Activated T-cell treated with anti-CD3 and anti-CD28 coated beads, Interleukin-2, amount 50 U/mL, for 24 hours (primary cell): ENCODE measurements at regions not wholly inside any gene's neighbourhood (a gene's known extent, or its start where the extent isn't known, plus 50 kb on each side); places are given as distances from the start of the nearest gene placed in this dataset.
"Not testable (repeated sequence)": the region's sequence is repeated elsewhere in the genome, so short reads cannot be mapped to it uniquely, and the experiment has no call there.

Experiments
- DNase-seq: peaks from one replicate; pipeline ENCODE4 v3.0.0-alpha.2; 2020
- H3K27ac Mint-ChIP-seq: 2 replicates; pipeline ENCODE4 v1.8.0; 2020; ENCODE audit warnings: mild to moderate bottlenecking, mixed read lengths
- H3K27me3 Mint-ChIP-seq: 2 replicates; pipeline ENCODE4 v1.8.0; 2020; ENCODE audit warnings: mixed read lengths
- H3K36me3 Mint-ChIP-seq: 2 replicates; pipeline ENCODE4 v1.8.0; 2020; ENCODE audit warnings: low read depth, mixed read lengths
- H3K4me1 Mint-ChIP-seq: 2 replicates; pipeline ENCODE4 v1.8.0; 2020; ENCODE audit warnings: low read depth, mixed read lengths
- H3K4me3 Mint-ChIP-seq: 2 replicates; pipeline ENCODE4 v1.8.0; 2020; ENCODE audit warnings: mild to moderate bottlenecking, moderate library complexity, mixed read lengths
- H3K9me3 Mint-ChIP-seq: 2 replicates; pipeline ENCODE4 v1.8.0; 2020; ENCODE audit warnings: mixed read lengths

DNA sequence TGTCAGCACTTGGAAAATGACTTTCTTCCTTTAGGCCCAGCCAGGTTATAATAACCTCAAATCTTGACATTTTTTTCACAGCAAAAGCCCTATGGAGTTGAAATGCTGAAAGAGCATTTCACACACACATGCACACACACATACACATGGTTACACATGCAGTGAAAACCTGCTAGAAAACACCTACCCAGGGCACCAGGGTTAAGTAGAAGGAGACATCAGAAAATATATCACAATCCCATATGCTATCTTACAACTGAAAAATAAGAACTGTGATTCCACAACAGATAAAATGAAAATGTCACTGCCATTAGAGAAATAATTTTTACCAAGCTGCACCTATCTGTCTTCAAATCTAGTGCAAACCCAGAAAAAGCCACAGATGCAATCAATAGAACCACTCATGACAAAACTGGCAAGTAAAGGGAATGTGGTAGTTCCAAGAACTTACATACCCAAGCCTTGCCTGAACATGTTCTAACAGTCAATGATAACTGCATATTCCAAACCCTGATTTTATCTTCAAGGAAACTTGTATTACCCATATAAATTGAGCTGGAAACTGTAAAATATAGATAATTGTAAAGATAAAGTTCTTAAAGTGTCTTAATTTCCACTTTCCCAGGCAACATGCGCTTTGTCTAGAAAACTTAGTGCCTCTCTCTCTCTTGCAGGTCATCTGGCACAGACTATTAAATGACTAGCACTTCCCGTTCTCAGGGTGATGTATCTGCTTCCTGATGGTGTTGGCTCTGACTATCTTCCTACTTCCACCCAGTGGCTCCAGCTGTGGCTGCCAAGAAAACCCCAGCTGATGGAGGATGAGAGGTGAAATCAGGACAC, 250.2 kb upstream of the PTGER4 start:
- peaks cover 51% of the 10 kb centered on the region for H3K4me1 Mint-ChIP-seq
- H3K36me3 Mint-ChIP-seq: no peaks in the 10 kb centered on the region
- H3K9me3 Mint-ChIP-seq: no peaks in the 10 kb centered on the region
- no peak for DNase-seq
- H3K27me3 Mint-ChIP-seq: no peaks in the 10 kb centered on the region
- H3K4me3 Mint-ChIP-seq: no peak overlapping the region
- peak overlapping the region; percentile 79 for H3K27ac Mint-ChIP-seq

DNA sequence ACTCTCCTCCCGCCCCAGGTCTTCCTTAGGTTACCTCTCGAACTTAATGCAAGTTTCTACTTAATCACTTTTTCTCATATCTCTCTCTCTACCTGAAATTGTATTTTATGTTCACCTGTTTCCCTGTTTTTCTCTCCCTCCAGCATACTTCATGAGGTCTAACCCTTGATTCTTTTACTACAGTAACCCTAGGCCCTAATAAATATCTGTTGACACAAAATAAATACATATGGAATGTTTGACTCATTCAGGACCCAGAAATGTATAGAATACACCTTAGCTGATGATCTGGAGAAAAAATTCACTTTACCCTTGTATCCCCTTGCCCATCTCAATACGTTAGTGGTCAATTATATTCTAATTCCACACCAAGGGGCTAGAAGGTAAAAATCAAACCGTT, 250.9 kb upstream of the PTGER4 start:
- Mint-ChIP-seq H3K27me3 (no peaks in the 10 kb centered on the region), H3K4me1 (peaks cover 46% of the 10 kb centered on the region), H3K36me3 (no peaks in the 10 kb centered on the region), H3K27ac (no peak overlapping the region), H3K4me3 (no peak overlapping the region), H3K9me3 (no peaks in the 10 kb centered on the region)
- DNase-seq: no peak

DNA sequence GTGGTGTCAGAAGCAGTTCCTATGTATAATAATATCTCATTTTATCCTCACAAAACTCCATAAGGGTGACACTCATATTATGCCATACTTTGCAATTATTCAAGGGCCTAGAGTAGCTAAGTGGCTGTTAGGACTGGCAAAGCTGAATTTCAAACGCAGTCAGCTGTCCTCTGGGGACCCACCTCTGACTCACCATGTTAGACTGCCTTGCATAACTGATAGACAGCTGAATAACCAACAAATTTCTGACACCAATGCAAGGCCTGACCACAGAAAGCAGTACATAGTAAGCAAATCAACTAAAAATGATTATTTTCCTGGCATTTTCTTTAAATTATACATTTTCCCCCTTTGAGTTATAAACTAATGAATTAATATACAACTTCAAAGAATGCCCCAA, 251.6 kb upstream of the PTGER4 start:
- Mint-ChIP-seq H3K4me3 (no peak overlapping the region), H3K36me3 (no peaks in the 10 kb centered on the region)
- no peak for DNase-seq

DNA sequence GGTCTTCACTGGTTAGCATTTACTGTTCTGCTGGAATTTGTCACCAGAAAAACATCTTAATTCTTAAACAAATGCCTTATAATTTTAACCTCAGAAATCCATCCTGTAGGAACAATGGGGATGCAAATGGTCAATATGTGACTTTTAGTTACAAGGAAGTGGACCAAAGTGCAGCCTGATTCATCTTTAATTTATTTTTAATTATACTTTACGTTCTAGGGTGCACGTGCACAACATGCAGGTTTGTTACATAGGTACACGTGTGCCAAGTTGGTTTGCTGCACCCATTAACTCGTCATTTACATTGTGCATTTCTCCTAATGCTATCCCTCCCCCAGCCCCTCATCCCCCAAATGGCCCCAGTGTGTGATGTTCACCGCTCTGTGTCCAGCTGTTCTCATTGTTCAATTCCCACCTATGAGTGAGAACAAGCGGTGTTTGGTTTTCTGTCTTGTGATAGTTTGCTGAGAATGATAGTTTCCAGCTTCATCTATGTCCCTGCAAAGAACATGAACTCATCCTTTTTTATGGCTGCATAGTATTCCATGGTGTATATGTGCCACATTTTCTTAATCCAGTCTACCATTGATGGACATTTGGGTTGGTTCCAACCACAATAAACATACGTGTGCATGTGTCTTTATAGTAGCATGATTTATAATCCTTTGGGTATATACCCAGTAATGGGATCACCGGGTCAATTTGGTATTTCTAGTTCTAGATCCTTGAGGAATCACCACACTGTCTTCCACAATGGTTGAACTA, 262.5 kb upstream of the PTGER4 start:
- H3K27ac Mint-ChIP-seq, H3K36me3 Mint-ChIP-seq, H3K4me3 Mint-ChIP-seq, H3K27me3 Mint-ChIP-seq, DNase-seq, H3K4me1 Mint-ChIP-seq: not testable (repeated sequence)
- peaks cover 11% of the 10 kb centered on the region for H3K9me3 Mint-ChIP-seq

More for the DNA sequence above, 251.6 kb upstream of the PTGER4 start:
- no peaks in the 10 kb centered on the region for H3K27me3 Mint-ChIP-seq
- H3K27ac Mint-ChIP-seq: peak overlapping the region; percentile 41
- peaks cover 5% of the 10 kb centered on the region for H3K9me3 Mint-ChIP-seq
- peaks cover 40% of the 10 kb centered on the region for H3K4me1 Mint-ChIP-seq

DNA sequence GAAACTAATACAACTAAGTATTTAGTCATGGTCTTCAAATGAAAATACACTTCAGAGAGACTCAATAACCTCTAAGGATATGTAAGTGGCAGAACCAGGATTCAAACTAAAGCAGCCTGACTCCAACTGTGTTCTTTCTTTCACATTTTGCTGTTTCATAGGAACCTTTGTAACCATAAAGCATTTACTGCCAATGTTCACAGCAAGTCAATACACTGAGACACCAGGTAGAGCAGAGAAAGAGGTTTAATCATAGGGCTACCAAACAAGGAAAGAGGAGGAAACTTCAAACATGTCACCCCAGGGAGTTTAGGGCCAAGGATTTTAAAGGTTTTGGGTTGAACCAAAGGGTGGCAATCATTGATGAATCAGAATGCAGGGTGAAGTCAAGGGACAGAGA, 263.1 kb upstream of the PTGER4 start:
- Mint-ChIP-seq H3K4me1 (peaks cover 15% of the 10 kb centered on the region), H3K36me3 (peaks cover 3% of the 10 kb centered on the region), H3K4me3 (no peak overlapping the region), H3K9me3 (peaks cover 14% of the 10 kb centered on the region), H3K27me3 (no peaks in the 10 kb centered on the region), H3K27ac (no peak overlapping the region)
- DNase-seq: no peak

DNA sequence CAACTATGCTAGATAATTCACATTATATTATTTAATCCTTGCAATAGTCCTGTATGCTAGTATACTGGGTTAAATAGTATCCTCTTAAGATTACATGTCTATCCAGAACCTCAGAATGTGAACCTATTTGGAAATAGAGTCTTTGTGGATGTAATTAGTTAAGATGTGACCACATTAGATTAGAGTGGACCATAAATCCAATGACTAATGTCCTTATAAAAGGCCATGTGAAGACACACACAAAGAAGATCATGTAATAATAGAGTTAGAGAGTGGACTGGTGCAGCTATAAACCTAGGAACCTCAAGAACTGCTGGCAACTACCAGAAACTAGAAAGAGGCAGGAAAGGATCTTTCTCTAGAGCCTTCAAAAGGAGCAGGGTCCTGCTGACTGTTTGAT, 263.6 kb upstream of the PTGER4 start:
- H3K9me3 Mint-ChIP-seq: peaks cover 19% of the 10 kb centered on the region
- peaks cover 5% of the 10 kb centered on the region for H3K36me3 Mint-ChIP-seq
- no peak overlapping the region for H3K4me3 Mint-ChIP-seq
- H3K4me1 Mint-ChIP-seq: peaks cover 20% of the 10 kb centered on the region
- DNase-seq: no peak
- H3K27me3 Mint-ChIP-seq: no peaks in the 10 kb centered on the region
- no peak overlapping the region for H3K27ac Mint-ChIP-seq

DNA sequence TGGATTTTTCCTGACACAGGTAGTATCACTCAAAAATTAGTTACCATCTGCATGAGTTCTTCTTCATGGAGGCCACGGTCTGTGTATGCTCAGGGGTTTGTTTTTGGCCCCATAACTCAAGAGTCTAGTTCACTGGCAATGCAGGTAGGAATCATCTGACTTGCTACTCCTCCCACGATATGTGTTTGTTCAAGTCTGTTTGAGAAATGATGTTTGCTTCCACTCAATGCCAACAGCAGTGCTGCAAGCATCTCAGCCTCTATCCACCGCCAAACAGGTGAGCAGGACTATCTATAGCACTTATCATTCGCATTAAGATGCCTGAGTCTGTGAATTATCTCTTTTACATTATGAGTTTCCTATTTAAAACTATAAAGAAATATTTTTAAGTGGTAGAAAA, 264.8 kb upstream of the PTGER4 start:
- no peak for DNase-seq
- H3K4me3 Mint-ChIP-seq: no peak overlapping the region
- peaks cover 20% of the 10 kb centered on the region for H3K9me3 Mint-ChIP-seq
- H3K27ac Mint-ChIP-seq: no peak overlapping the region
- no peaks in the 10 kb centered on the region for H3K27me3 Mint-ChIP-seq
- H3K36me3 Mint-ChIP-seq: peaks cover 5% of the 10 kb centered on the region
- H3K4me1 Mint-ChIP-seq: peaks cover 31% of the 10 kb centered on the region

DNA sequence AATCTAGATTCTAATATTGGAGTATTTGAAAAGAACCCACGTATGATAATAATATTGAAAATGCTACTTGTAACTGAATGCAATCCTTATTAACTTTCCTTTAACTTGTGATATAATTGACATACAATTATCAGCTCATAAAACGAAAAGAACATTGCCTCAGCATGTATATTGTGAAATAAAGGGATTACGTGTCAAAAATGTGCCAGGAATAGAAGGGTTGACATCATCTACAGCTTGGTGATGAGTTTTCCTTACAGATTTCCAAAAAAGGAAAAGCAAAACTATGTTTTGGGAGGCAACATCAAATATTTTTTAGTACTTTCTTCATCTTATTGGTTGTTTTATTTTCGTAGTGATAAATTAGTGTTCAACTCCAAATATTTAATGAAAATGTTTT, 266.0 kb upstream of the PTGER4 start:
- H3K9me3 Mint-ChIP-seq: peaks cover 16% of the 10 kb centered on the region
- no peak for DNase-seq
- no peak overlapping the region for H3K27ac Mint-ChIP-seq
- H3K4me3 Mint-ChIP-seq: no peak overlapping the region
- peaks cover 42% of the 10 kb centered on the region for H3K4me1 Mint-ChIP-seq
- peaks cover 6% of the 10 kb centered on the region for H3K36me3 Mint-ChIP-seq
- H3K27me3 Mint-ChIP-seq: no peaks in the 10 kb centered on the region

DNA sequence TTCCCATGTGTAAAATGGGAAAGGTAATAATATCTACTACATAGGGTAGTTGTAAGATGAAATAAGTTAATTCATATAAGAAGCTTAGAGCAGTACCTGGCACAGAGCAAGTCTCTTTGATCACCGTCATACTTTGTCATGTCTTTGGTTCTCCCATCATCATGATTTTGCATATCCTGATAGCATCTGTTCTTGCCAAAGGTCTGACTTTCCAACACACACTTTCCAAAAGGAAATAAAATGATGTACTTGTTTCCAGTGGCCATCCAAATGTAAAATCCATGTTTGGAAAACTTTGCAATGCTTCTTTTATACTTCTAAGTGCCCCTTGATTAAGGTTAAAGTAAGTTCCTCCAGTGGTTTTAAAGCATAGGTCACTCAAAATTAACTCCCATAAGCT, 266.9 kb upstream of the PTGER4 start:
- Mint-ChIP-seq H3K27ac (no peak overlapping the region), H3K27me3 (no peaks in the 10 kb centered on the region)

DNA sequence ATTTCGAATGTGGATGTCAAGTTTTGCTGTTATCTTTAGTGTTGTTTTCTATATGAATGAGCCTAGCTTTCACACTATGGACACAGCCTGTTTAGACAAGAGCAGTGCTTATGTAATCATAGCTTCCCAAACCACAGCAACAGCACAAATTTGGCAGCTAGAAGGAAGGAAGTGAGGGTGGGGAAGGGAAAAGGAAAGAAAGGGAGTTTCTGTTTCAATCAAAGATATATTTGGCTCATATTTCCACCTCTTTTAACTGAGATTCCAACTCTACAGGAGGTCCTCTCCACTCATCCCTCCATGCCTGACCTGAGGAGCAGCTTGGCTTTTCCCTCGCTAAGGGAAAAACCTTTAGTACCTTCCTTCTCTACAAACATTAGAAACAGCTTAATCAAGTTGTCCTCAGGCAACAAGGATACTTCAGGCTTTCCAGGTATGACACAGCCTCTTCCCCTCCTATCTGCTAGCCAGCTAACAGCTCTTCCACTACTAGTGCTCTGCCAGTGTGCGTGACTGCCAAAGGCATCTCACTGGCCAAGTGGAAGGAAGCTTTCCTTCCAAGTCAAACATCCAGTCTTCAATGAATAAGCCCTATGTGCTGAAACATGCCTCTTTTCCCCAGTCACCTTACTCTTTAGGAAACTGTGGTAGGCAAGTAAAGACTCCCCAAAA, 268.6 kb upstream of the PTGER4 start:
- peaks cover 64% of the 10 kb centered on the region for H3K4me1 Mint-ChIP-seq
- peaks cover 11% of the 10 kb centered on the region for H3K9me3 Mint-ChIP-seq
- DNase-seq: no peak
- peaks cover 25% of the 10 kb centered on the region for H3K36me3 Mint-ChIP-seq
- H3K27me3 Mint-ChIP-seq: no peaks in the 10 kb centered on the region
- peak overlapping the region; percentile 53 for H3K4me3 Mint-ChIP-seq
- H3K27ac Mint-ChIP-seq: peak overlapping the region; percentile 97

More for the DNA sequence above, 266.9 kb upstream of the PTGER4 start:
- peaks cover 51% of the 10 kb centered on the region for H3K4me1 Mint-ChIP-seq
- peaks cover 9% of the 10 kb centered on the region for H3K36me3 Mint-ChIP-seq
- no peak for DNase-seq
- peaks cover 14% of the 10 kb centered on the region for H3K9me3 Mint-ChIP-seq
- H3K4me3 Mint-ChIP-seq: no peak overlapping the region

DNA sequence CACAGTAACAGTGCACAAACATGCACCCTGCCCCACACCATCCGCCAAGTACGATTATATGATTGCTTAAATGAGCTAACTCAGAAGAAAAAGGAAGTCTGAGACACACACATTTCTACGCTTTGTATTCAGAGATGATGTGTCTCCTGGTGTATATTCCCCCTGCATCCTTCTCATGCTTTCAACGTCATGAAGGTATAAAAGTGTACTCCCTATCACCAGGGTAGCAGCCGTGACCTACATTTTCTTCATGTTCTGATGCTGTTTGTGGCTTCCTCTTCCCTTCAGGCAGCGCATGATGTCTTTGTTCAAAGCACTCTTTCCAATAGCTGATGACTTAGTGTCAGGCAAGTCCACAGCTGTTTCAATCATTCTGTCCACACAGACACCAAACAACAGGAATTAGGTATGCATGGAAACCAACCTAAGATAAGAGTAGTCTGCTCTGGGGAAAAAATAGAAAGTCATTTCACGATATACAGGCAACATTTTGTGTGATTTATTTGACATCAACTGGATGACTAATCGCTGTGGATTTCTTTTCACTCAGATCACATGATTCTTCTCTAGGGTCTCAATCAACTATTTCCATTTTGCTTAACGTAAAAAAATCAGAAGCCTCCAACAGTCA, 269.4 kb upstream of the PTGER4 start:
- H3K27me3 Mint-ChIP-seq: no peaks in the 10 kb centered on the region
- peaks cover 25% of the 10 kb centered on the region for H3K36me3 Mint-ChIP-seq
- peaks cover 11% of the 10 kb centered on the region for H3K9me3 Mint-ChIP-seq
- peak overlapping the region; percentile 97 for H3K27ac Mint-ChIP-seq
- peak; percentile 58 for DNase-seq
- H3K4me3 Mint-ChIP-seq: peak overlapping the region; percentile 53
- H3K4me1 Mint-ChIP-seq: peaks cover 71% of the 10 kb centered on the region

DNA sequence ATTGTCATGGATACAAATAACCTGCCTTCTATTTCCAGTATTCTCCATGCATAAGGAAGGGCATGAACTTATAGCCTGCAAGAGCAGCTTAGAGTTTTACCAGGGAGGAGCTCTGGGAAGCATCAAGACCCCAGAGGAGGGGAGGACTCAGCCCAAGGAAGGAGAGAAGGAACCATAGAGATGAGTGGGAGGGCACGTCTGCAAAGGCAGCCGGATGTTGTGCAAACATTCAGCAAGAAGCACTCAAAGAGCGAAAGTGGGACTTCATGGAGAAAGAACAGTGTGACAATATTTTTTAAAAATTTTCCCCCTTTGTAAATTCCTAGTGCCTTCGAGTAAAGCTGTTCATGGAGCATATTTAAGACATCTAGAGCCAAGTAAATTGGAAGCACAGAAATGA, 270.1 kb upstream of the PTGER4 start:
- peaks cover 79% of the 10 kb centered on the region for H3K4me1 Mint-ChIP-seq
- DNase-seq: no peak
- peaks cover 25% of the 10 kb centered on the region for H3K36me3 Mint-ChIP-seq
- peak overlapping the region; percentile 97 for H3K27ac Mint-ChIP-seq
- no peaks in the 10 kb centered on the region for H3K27me3 Mint-ChIP-seq
- H3K4me3 Mint-ChIP-seq: peak overlapping the region; percentile 53
- H3K9me3 Mint-ChIP-seq: peaks cover 11% of the 10 kb centered on the region

DNA sequence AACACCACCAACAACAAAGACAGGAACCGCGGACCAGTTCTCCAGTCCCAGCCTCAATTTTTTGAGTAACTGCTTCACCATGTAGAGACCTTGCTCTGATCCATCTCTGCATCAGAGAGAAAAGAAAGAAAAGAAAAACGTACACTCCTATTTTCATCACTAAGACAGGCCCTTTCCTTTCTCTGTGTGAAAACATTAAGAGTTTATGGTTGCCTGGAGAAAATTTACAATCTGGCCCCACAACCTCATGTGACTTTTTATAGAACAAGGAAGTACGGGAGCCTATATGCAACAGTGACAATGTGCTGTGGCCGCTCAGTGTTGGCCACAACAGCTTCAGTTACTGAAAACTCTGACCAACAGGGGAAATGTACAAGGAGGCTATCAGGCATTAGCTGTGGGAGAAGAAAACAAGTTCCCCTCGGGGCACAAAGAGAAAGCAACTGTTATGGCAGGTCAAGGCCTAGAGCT, 272.9 kb upstream of the PTGER4 start:
- Mint-ChIP-seq H3K4me3 (peak overlapping the region; percentile 50), H3K36me3 (peaks cover 28% of the 10 kb centered on the region), H3K9me3 (peaks cover 14% of the 10 kb centered on the region), H3K27me3 (no peaks in the 10 kb centered on the region), H3K4me1 (peaks cover 92% of the 10 kb centered on the region), H3K27ac (peak overlapping the region; percentile 96)
- DNase-seq: peak; percentile 47
